HG02588 (cell line): ENCODE measurements at regions not wholly inside any gene's neighbourhood (a gene's known extent, or its start where the extent isn't known, plus 50 kb on each side); places are given as distances from the start of the nearest gene placed in this dataset.

ENCODE experiments used
- ATAC-seq: cut with Tn5 transposase; IDR thresholded peaks from one replicate; pipeline ENCODE4 v1.9.1; 2021; ENCODE audit warnings: mild to moderate bottlenecking, moderate library complexity; ENCODE audit not compliant: unreplicated experiment

DNA sequence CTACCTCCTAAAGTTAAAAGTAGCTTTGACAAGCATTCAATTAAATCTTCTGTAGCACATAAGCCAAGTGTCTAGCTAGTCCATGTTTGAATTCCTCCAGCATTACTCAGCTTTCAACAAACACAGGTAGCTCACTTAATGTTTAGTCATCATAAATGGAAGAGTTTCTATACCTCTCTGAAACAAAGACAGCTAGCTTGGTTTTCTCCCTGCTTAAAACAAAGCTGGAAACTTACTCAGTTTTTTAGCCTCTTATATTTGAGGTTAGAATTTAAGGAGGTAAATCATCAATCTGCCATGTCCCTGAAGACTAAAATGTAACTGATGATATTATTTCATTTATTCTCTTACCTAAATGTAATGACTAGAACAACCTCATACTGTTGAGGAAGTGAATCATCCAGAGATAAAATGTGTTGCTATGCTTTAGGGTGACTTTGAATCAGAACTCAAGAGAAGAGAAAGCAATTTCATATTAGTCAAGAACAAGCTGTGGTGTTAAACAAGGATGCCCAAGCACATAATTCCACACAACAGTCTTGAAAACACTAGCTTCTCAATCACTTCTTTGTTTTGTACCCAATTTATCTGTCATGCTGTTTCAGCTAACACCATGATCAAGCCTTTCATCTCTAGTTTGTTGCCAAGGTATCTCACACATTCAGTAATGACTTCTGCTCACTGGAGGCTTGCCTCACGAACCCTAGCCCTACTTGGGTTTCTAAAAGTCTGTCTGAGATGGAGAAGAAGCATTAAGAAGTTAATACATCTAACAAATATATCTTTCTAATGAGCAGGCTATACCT lies 251.9 kb downstream of the EPM2A start:
- no peak for ATAC-seq

- no peak for ATAC-seq
These were observed 250.0 kb downstream of the EPM2A start for GRCh38 chr6:145485288-145485687.

GRCh38 chr6:145486306-145486705 lies 249.0 kb downstream of the EPM2A start:
- ATAC-seq, result no peak

DNA sequence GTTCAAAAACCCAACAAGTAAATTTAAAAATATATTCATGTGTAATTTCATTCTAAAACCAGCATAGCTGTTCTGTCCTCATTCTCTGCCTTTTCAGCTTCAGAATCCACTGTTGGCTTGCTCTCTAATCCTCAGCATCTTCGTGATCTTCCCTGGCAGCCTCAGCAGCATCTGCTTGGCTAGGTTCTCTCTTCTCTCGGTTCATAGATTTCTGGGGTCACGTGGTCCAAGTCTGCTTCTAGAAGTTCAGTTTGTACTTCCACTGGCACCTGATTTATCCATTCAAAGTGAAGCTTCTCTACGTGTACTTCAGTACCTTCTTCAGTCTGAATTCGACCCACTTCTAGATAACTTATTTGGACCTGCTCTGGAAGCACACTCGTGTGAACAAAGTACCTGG lies 245.7 kb downstream of the EPM2A start:
- no peak for ATAC-seq

DNA sequence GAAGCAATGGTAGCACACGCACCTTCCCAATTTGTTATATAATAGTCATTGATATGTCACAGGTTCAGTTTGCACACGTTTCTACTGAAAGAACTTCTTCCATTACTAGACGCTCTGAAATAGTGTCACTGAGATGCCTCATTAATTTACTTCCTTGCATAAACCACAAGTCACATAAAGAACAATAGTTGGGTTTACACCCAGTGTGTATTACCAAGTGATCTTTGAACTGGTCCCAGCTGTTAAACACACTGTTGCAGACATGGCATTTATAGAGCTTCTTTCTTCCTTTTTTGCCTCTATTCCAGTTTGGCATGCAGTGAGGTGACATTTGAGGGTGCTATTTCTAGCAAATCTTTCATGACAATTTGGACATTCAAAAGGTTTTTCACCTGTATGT lies 245.3 kb downstream of the EPM2A start:
- no peak for ATAC-seq

DNA sequence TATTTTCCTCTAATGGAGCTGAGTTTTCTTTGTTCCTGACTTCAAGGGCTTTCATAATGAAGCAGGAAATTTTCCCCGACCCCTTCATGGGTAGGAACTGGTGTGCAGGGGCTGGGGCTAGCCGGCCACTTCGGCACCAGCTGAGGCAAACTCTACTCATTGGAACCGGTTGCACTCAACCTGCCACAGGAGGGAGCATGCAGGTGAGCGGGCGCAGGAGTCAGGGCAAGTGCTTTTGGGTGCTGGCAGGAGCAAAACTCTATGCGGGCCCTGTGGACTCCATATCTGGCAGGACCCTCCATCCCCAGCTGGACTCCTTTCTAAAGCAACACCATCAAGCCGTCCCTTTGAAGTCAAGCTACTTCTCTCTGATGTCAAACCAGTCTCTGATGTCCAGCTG lies 244.2 kb downstream of the EPM2A start:
- ATAC-seq, result no peak

DNA sequence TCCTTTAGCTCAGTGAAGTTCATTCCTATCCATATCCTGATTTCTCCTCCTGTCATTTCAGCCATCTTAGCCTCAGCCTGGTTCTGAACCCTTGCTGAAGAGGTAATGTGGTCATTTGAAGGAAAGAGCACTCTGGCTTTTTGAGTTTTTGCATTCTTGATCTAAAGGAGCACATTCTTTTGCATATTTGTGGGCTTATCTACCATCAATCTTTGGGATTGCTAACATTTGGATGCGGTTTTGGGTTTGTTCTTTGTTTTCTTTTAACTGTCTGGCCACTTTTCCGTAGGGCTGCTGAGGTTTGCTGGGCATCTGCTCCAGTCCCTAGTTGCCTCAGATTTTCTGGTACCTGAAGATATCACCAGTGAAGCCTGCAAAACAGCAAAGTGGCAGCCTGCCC lies 238.3 kb downstream of the EPM2A start:
- no peak for ATAC-seq

- ATAC-seq, result no peak
These were observed 236.9 kb downstream of the EPM2A start for GRCh38 chr6:145498425-145498824.

DNA sequence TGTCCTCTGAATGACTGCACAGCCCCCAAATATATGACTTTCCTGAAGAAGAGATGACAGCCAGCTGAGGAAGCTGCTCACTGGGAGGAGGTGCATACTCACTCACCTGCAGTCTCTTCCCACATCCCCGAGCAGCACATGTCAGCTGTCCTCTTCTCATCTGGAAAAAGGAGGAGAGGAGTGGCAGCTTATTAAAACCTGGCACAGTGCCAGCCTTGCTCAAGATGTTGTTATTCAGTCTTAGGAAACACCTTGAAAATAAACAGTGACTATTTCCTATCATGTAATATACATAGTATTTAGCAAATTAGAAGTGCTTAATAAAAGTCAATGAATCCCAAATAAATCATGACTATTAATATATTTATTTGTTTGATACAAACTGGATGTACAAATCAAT lies 232.9 kb downstream of the EPM2A start:
- no peak for ATAC-seq

DNA sequence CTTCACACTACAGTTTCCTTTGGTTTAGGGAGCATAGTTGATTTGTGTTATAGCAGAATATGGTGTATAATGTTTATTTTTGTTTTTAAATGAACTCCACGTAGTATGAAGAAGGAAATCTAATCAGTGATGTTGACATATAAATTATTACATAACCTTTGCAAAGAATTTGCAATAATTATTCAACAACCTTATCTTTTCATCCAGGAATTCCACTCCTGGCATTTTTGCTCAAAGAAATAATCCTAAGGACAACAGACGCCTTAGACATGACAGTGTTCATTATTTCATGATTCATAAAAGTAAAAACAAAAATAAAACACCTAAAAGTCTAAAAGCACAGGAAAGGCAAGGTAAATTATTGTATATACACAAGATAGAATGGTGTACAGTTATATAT lies 229.2 kb downstream of the EPM2A start:
- ATAC-seq, result no peak

- ATAC-seq, result no peak
These were observed 228.8 kb downstream of the EPM2A start for GRCh38 chr6:145506565-145506964.

GRCh38 chr6:145507239-145507638 lies 228.1 kb downstream of the EPM2A start:
- no peak for ATAC-seq

DNA sequence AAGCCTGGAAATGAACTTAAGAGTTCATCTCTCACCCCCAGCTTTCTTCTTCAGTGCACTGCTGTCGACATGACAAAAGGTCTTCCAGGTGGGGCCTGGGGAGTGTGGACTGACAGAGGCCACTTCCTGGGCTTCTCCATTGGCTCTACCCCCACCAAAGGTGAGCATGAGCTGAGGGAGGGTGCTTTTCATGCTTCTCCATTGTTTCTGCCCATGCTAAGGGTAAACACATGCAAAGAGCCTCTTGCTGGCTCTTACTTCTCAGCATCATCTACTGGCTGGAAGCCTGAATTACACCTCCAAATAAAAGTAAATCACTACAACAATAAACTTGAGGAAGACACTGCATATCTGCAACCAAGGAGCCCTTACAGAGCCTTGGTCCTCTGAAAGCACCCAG lies 227.2 kb downstream of the EPM2A start:
- no peak for ATAC-seq

GRCh38 chr6:145517492-145517891 lies 217.8 kb downstream of the EPM2A start:
- no peak for ATAC-seq

DNA sequence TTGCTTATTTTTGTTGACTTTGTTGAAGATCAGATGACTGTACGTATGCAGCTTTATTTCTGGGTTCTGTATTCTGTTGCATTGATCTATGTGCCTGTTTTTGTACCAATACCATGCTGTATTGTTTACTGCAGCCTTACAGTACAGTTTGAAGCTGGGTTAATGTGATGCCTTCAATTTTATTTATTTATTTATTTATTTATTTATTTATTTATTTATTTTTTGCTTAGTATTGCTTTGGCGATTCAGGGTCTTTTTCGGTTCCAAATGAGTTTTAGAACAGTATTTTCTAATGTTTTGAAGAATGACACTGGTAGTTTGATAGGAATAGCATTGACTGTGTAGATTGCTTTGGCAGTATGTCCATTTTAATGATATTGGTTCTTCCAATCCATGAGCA lies 210.3 kb downstream of the EPM2A start:
- no peak for ATAC-seq

DNA sequence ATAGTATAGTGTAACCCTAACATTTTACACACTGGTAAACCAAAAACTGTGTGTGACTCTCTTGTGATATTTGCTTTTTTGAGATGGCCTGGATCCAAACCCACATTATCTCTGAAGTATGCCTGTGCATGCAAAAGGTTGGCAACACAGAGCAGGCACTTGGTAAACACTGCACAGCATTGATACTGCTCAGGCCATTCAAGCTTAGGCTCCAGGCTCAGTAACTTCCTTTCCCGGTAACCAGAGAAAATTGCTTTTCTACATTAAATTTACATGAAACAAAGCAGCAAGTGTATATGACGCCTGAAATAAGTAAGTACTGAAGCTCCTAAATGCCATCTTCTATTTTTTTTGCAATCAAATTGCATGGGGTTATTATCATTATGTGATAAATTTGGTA lies 205.7 kb downstream of the EPM2A start:
- ATAC-seq, result no peak

GRCh38 chr6:145530454-145530853 lies 204.9 kb downstream of the EPM2A start:
- ATAC-seq, result no peak

- ATAC-seq, result no peak
These were observed 204.3 kb downstream of the EPM2A start for GRCh38 chr6:145531032-145531431.

GRCh38 chr6:145531822-145532221 lies 203.5 kb downstream of the EPM2A start:
- ATAC-seq, result no peak

DNA sequence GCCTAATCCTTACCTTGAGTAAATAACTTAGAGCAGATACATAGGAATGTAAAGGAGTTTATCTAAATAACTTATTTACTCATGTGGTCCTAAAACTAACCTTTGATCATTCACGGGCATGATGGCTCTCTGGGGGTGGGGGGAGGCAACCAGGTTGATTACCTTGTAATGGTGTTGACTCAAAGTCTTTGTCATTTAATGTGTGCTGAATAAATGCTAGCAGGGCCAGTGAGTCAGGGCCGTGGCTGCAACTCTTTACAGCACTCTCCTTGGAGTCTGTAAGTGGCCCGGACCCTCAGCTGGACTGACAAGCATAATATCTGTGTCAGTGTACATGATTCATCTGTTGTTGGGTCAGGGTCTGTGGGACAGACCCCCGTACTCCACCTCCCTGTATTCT lies 203.0 kb downstream of the EPM2A start:
- no peak for ATAC-seq

DNA sequence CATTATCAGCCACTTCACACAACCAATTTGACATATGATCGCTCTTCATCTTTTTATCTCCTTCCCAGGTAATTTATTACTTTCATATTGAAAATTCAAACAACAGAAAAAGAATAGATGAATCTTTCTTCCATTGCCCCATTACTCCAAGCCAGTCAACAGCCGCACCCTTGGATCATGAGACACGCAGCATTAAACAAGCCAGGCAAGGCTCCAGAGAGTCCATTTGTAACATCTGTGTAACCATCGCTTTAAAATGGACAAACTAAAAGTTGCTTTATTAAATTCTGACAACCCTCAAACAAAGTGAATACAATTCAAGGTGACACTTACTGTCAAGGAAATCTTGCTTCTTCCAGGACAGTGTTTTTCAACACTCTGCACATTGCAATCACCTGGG lies 200.3 kb downstream of the EPM2A start:
- no peak for ATAC-seq

DNA sequence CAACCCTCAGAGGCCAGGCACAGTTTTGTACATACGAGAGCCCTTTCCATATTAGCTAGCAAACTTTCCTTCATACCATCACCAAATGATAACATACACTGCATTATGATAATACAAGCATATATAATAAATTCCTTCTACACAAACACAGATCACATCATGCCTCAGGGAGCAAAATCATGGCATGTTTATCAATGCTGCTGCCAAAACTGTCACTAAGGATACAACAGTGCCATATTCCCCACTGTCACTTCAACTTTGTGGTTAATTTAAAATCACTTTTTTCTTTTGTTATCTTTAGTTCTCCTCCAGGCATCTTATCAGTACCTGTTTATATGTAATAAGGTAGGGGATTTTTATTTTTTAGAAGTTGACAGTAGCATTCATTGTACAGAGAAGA lies 196.3 kb downstream of the EPM2A start:
- no peak for ATAC-seq

DNA sequence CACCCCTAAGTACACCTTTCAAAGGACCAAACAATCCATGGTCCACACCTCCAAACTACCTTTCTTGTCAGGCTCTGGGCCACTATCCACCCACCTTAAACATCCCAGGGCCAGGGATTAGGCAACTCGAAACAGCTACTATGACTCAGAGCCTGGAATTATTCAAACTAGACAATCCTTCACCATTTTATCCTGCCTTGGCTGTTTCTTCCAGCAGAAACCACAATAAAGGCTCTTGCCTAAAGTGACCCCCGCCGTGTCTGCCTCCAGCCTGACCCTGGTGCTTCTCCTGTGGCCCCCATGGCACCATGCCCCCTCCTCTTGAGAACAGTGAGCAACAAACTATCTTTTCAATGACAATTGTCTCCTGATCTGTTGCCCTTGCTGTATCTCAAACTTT lies 195.5 kb downstream of the EPM2A start:
- no peak for ATAC-seq
